ENCODE measurements at regions not wholly inside any gene's neighbourhood (a gene's known extent, or its start where the extent isn't known, plus 50 kb on each side); places are given as distances from the start of the nearest gene placed in this dataset.
A peak's percentile ranks its signal among the peaks of the same experiment; 100 is the strongest.

DNA sequence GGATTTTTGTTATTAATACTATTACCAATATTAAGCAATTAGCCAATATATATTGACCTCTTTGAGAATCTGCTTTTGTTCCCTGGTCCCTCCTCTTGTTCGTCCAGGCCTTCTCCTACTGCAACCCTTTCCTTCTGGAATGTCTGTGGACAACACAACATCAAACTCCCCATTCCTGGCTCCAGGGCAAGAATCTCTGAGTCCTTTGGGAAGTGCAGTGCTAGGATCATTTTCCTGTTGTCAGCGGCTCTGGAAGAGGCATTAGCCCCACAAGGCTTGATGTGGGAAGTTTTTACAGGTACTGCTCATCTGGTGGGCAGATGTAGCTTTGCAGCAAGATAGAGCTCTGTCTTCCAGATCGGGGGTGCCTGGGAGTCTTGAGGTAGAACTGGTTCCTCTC, 74.3 kb downstream of the RPUSD4 start:
- TF ChIP-seq, protein P1, sequence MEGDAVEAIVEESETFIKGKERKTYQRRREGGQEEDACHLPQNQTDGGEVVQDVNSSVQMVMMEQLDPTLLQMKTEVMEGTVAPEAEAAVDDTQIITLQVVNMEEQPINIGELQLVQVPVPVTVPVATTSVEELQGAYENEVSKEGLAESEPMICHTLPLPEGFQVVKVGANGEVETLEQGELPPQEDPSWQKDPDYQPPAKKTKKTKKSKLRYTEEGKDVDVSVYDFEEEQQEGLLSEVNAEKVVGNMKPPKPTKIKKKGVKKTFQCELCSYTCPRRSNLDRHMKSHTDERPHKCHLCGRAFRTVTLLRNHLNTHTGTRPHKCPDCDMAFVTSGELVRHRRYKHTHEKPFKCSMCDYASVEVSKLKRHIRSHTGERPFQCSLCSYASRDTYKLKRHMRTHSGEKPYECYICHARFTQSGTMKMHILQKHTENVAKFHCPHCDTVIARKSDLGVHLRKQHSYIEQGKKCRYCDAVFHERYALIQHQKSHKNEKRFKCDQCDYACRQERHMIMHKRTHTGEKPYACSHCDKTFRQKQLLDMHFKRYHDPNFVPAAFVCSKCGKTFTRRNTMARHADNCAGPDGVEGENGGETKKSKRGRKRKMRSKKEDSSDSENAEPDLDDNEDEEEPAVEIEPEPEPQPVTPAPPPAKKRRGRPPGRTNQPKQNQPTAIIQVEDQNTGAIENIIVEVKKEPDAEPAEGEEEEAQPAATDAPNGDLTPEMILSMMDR (conservative IDR thresholded peaks at IDR 0.05; ENCODE audit: low read depth, low read length): no peak
- TF ChIP-seq EZH2 (IDR thresholded peaks at IDR 0.05; ENCODE audit: borderline replicate concordance, low read depth, low read length, poor library complexity, severe bottlenecking): no peak
- BruUV-seq (replicated peaks): no TSS peak
- Histone ChIP-seq H3K4me1 (ENCODE audit: insufficient read depth, low read length, poor library complexity, severe bottlenecking) (peaks cover 75% of the 10 kb centered on the region), H3K36me3 (ENCODE audit: insufficient read depth, low read length, poor library complexity, severe bottlenecking) (no peaks in the 10 kb centered on the region), H3K27ac (ENCODE audit: low read depth, low read length, poor library complexity, severe bottlenecking) (no peak overlapping the region), H3K9me3 (ENCODE audit: low read depth, low read length, poor library complexity, severe bottlenecking) (no peaks in the 10 kb centered on the region), H3K4me3 (ENCODE audit: low read depth, low read length, poor library complexity, severe bottlenecking) (no peak overlapping the region), H3K27me3 (replicated peaks; ENCODE audit: insufficient read depth, low read depth, low read length, poor library complexity) (no peaks in the 10 kb centered on the region)
- intact Hi-C loops (cut with micrococcal nuclease; ENCODE audit: unreplicated experiment): no loop called here
- no peak for DNase-seq (ENCODE audit: low spot score)
- POLR2A ChIA-PET (ENCODE audit: low non-redundant PET): no interaction called here
- CTCF ChIA-PET: no interaction called here

DNA sequence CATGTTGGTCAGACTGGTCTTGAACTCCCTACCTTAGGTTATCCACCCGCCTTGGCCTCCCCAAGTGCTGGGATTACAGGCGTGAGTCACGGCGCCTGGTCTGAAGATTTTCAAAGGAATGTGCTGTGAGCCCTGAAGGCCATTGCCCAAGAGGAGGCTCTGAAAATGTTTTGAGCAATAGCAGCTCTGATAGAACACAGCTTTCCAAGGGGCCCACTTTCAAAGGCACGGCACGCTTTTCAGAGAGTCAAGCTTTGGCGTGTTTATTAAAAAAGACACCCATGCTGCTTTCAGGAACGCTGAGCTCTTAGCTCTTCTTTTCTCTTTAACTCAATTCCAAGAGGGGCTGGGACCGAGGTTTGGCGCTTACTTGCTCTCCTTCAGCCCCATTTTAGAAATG, 73.8 kb upstream of the CDON start:
- intact Hi-C loops (cut with micrococcal nuclease; ENCODE audit: unreplicated experiment): no loop called here
- Histone ChIP-seq H3K27ac (ENCODE audit: low read depth, low read length, poor library complexity, severe bottlenecking) (no peak overlapping the region), H3K36me3 (ENCODE audit: insufficient read depth, low read length, poor library complexity, severe bottlenecking) (no peaks in the 10 kb centered on the region), H3K4me1 (ENCODE audit: insufficient read depth, low read length, poor library complexity, severe bottlenecking) (peaks cover 77% of the 10 kb centered on the region), H3K27me3 (replicated peaks; ENCODE audit: insufficient read depth, low read depth, low read length, poor library complexity) (no peaks in the 10 kb centered on the region), H3K4me3 (ENCODE audit: low read depth, low read length, poor library complexity, severe bottlenecking) (no peak overlapping the region), H3K9me3 (ENCODE audit: low read depth, low read length, poor library complexity, severe bottlenecking) (no peaks in the 10 kb centered on the region)
- BruUV-seq (replicated peaks): no TSS peak
- POLR2A ChIA-PET (ENCODE audit: low non-redundant PET): no interaction called here
- TF ChIP-seq, protein P1 (conservative IDR thresholded peaks at IDR 0.05; ENCODE audit: low read depth, low read length): no peak
- no peak for TF ChIP-seq EZH2 (IDR thresholded peaks at IDR 0.05; ENCODE audit: borderline replicate concordance, low read depth, low read length, poor library complexity, severe bottlenecking)
- no peak for DNase-seq (ENCODE audit: low spot score)
- CTCF ChIA-PET: no interaction called here

DNA sequence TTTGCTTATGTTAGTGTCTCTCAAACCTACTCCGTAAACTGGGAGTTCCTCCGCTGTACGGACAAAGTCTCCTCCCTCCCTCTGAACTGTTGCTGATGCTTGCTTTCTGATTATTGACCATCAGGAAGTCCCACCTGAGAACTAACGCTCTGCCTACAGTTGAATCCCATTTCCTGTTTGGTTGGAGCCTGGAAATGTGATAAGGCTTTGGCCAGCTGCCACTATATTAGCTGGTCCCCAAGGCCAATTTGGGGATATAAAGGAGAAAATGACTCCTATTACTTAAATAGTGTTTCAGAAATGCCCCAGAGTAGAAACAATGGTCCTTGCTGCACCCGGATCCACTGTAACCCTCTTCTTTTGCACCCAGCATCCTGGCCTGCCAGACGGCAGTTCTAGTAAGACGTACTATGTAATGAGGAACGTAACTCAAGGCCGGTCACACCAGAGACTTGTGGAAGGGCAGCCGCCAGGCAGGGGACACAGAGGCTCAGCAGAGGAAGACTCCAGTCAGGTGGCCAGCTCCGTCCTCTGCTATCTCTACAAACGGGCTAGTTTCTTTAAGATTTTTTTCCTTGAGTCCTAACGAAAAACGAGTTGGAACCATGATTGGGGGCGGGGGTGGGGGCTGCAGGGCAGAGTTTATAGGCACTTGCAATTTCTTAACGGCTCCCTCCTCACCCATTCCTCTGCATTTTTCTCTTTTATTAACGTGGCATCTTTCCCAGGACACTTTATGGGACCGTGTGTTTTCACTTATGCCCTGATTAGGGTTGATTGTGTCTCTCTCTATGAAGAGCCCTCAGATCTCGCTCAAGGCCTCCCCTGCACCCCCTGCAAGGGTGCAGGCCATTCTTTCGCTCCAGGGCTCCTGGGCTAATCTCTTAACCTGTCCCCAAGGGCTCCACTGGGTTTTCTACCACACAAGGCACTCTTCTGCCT, 72.8 kb upstream of the CDON start:
- BruUV-seq (replicated peaks): no TSS peak
- Histone ChIP-seq H3K4me1 (ENCODE audit: insufficient read depth, low read length, poor library complexity, severe bottlenecking) (peaks cover 69% of the 10 kb centered on the region), H3K36me3 (ENCODE audit: insufficient read depth, low read length, poor library complexity, severe bottlenecking) (no peaks in the 10 kb centered on the region), H3K27ac (ENCODE audit: low read depth, low read length, poor library complexity, severe bottlenecking) (peak overlapping the region; percentile 29), H3K27me3 (replicated peaks; ENCODE audit: insufficient read depth, low read depth, low read length, poor library complexity) (no peaks in the 10 kb centered on the region), H3K9me3 (ENCODE audit: low read depth, low read length, poor library complexity, severe bottlenecking) (no peaks in the 10 kb centered on the region), H3K4me3 (ENCODE audit: low read depth, low read length, poor library complexity, severe bottlenecking) (no peak overlapping the region)
- intact Hi-C loops (cut with micrococcal nuclease; ENCODE audit: unreplicated experiment): no loop called here
- DNase-seq (ENCODE audit: low spot score): peak; percentile 82
- ChIA-PET CTCF (no interaction called here), POLR2A (ENCODE audit: low non-redundant PET) (no interaction called here)
- no peak for TF ChIP-seq EZH2 (IDR thresholded peaks at IDR 0.05; ENCODE audit: borderline replicate concordance, low read depth, low read length, poor library complexity, severe bottlenecking)
- TF ChIP-seq, protein P1 (conservative IDR thresholded peaks at IDR 0.05; ENCODE audit: low read depth, low read length): no peak

Measured in A673 (cell line).